GM23338 (cell line): ENCODE measurements at regions not wholly inside any gene's neighbourhood (a gene's known extent, or its start where the extent isn't known, plus 50 kb on each side); places are given as distances from the start of the nearest gene placed in this dataset.

ENCODE experiments used
- ATAC-seq: fragments of 200-7000 bp; cut with Tn5 transposase; 3 replicates; pipeline ENCODE4 v1.9.1; 2020
- DNase-seq: peaks from one replicate; pipeline ENCODE4 v3.0.0-alpha.2; 2015; ENCODE audit warnings: low spot score
- H2AFZ ChIP-seq: fragments of 200-600 bp; sonication (generic); 2 replicates; pipeline ENCODE4 v1.8.0; 2016; ENCODE audit warnings: antibody characterized with exemption, mild to moderate bottlenecking, moderate library complexity
- H3F3A ChIP-seq: fragments of 200-600 bp; sonication (generic); replicated peaks from 2 replicates; pipeline ENCODE4 v1.8.0; 2017; ENCODE audit warnings: antibody characterized with exemption, mixed run types, low read depth
- H3K27ac ChIP-seq: fragments of 200-600 bp; sonication (generic); 2 replicates; pipeline ENCODE4 v1.6.1; 2016; ENCODE audit warnings: low read depth
- H3K27me3 ChIP-seq: fragments of 200-600 bp; sonication (generic); 2 replicates; pipeline ENCODE4 v1.8.0; 2016; ENCODE audit warnings: mild to moderate bottlenecking, mixed run types, moderate library complexity; ENCODE audit not compliant: insufficient read depth
- H3K36me3 ChIP-seq: fragments of 200-600 bp; sonication (generic); 2 replicates; pipeline ENCODE4 v1.8.0; 2016; ENCODE audit warnings: mild to moderate bottlenecking; ENCODE audit not compliant: insufficient read depth
- H3K4me1 ChIP-seq: fragments of 200-600 bp; sonication (generic); 2 replicates; pipeline ENCODE4 v1.8.0; 2016; ENCODE audit warnings: mild to moderate bottlenecking, moderate library complexity; ENCODE audit not compliant: insufficient read depth
- H3K4me2 ChIP-seq: fragments of 200-600 bp; sonication (generic); 2 replicates; pipeline ENCODE4 v1.7.1; 2017; ENCODE audit warnings: mixed run types
- H3K4me3 ChIP-seq: fragments of 200-600 bp; sonication (generic); 2 replicates; pipeline ENCODE4 v1.6.1; 2016; ENCODE audit warnings: mixed run types
- H3K79me2 ChIP-seq: fragments of 200-600 bp; sonication (generic); replicated peaks from 2 replicates; pipeline ENCODE4 v1.8.0; 2017; ENCODE audit warnings: mild to moderate bottlenecking; ENCODE audit not compliant: insufficient read depth
- H3K9me2 ChIP-seq: fragments of 200-600 bp; sonication (generic); 2 replicates; pipeline ENCODE4 v1.8.0; 2017; ENCODE audit not compliant: insufficient read depth
- H4K20me1 ChIP-seq: fragments of 200-600 bp; sonication (generic); replicated peaks from 2 replicates; pipeline ENCODE4 v1.8.0; 2017; ENCODE audit warnings: mild to moderate bottlenecking; ENCODE audit not compliant: insufficient read depth
- H3K27ac Mint-ChIP-seq: 2 replicates; pipeline ENCODE4 v1.8.0; 2020; ENCODE audit warnings: inconsistent platforms, mild to moderate bottlenecking, moderate library complexity, mixed read lengths
- H3K27me3 Mint-ChIP-seq: 3 replicates; pipeline ENCODE4 v1.8.0; 2022; ENCODE audit warnings: low read depth, mild to moderate bottlenecking, moderate library complexity, mixed read lengths, inconsistent platforms; ENCODE audit not compliant: insufficient read depth, poor library complexity
- H3K36me3 Mint-ChIP-seq: 3 replicates; pipeline ENCODE4 v1.8.0; 2021; ENCODE audit warnings: low read depth, mild to moderate bottlenecking, inconsistent platforms, moderate library complexity, mixed read lengths
- H3K4me1 Mint-ChIP-seq: 3 replicates; pipeline ENCODE4 v1.8.0; 2020; ENCODE audit warnings: mild to moderate bottlenecking, inconsistent platforms, mixed read lengths
- H3K4me3 Mint-ChIP-seq: 3 replicates; pipeline ENCODE4 v1.8.0; 2021; ENCODE audit warnings: moderate library complexity, mild to moderate bottlenecking, inconsistent platforms, mixed read lengths
- H3K9me3 Mint-ChIP-seq: 3 replicates; pipeline ENCODE4 v1.8.0; 2020; ENCODE audit warnings: moderate library complexity, mild to moderate bottlenecking, inconsistent platforms, mixed read lengths
- CTCF ChIP-seq, 2 experiments: fragments of 200-600 bp in 1 of 2; sonication (generic) in 1 of 2; conservative IDR thresholded peaks; 2 replicates each; pipeline versions ENCODE4 v1.5.1 to v1.6.1; 2016 to 2017; ENCODE audit warnings: antibody characterized with exemption in 2 of 2, low read depth in 2 of 2, mild to moderate bottlenecking in 2 of 2, moderate library complexity in 1 of 2
- JUNB ChIP-seq: IDR thresholded peaks from one replicate; pipeline ENCODE4 v1.6.1; 2016; ENCODE audit warnings: antibody characterized with exemption; ENCODE audit not compliant: unreplicated experiment
- TF ChIP-seq, protein P1 (sequence below): fragments of 250-450 bp; sonication (Bioruptor Pico); IDR thresholded peaks from 2 replicates; pipeline ENCODE4 v1.5.0; 2020; ENCODE audit warnings: mild to moderate bottlenecking, moderate library complexity

DNA sequence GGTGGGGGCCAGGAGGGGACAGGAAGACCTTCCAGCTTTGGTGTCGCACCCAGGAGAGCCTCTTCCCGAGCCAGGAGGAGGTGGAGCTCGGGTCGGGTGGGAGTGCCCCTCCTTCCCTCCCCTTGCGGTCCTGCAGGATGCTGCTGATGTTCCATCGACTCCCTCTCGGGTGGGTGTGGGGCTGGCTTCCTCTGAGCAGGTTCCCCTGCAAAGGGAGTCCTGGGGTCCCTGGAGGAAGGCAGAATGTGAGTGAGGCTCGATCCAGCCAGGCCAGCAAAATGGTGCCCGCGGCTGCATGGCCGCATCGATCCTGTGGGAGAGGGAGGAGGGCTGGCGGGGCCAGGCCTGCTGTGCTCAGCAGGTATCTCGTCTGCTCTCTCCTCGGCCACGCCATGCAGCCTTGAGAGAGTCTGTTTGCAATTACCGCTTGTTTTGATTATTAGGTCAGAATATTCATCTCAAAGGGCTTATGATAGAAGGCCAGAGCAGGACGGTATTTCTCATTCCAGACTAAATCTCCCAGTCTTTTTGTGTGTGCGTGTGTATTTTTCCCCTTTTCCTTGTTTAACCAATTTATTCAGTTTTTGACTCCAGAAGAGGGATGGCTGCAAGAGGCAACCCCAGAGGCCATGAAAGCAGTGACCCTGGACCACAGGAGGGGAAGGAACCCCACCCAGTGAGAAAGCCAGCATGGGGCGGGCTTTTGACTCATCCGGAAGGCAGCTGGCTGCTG is 137.3 kb upstream of the ZMIZ1 start:
- Mint-ChIP-seq H3K4me3 (no peak overlapping the region), H3K27ac (no peak overlapping the region), H3K27me3 (peaks cover 5% of the 10 kb centered on the region), H3K36me3 (no peaks in the 10 kb centered on the region), H3K4me1 (peaks cover 6% of the 10 kb centered on the region; the same call in 2 of the 3 replicates), H3K9me3 (no peaks in the 10 kb centered on the region)
- H3K9me2 ChIP-seq = no peaks in the 10 kb centered on the region; the same call in 1 of the 2 replicates
- DNase-seq (no peak), ATAC-seq (peak; percentile 55)
- no peak overlapping the region for H3K27ac ChIP-seq
- H3K4me3 ChIP-seq = no peak overlapping the region
- no peaks in the 10 kb centered on the region for H4K20me1 ChIP-seq
- no peak overlapping the region for H3K4me2 ChIP-seq
- no peaks in the 10 kb centered on the region for H3K79me2 ChIP-seq
- TF ChIP-seq, protein P1, sequence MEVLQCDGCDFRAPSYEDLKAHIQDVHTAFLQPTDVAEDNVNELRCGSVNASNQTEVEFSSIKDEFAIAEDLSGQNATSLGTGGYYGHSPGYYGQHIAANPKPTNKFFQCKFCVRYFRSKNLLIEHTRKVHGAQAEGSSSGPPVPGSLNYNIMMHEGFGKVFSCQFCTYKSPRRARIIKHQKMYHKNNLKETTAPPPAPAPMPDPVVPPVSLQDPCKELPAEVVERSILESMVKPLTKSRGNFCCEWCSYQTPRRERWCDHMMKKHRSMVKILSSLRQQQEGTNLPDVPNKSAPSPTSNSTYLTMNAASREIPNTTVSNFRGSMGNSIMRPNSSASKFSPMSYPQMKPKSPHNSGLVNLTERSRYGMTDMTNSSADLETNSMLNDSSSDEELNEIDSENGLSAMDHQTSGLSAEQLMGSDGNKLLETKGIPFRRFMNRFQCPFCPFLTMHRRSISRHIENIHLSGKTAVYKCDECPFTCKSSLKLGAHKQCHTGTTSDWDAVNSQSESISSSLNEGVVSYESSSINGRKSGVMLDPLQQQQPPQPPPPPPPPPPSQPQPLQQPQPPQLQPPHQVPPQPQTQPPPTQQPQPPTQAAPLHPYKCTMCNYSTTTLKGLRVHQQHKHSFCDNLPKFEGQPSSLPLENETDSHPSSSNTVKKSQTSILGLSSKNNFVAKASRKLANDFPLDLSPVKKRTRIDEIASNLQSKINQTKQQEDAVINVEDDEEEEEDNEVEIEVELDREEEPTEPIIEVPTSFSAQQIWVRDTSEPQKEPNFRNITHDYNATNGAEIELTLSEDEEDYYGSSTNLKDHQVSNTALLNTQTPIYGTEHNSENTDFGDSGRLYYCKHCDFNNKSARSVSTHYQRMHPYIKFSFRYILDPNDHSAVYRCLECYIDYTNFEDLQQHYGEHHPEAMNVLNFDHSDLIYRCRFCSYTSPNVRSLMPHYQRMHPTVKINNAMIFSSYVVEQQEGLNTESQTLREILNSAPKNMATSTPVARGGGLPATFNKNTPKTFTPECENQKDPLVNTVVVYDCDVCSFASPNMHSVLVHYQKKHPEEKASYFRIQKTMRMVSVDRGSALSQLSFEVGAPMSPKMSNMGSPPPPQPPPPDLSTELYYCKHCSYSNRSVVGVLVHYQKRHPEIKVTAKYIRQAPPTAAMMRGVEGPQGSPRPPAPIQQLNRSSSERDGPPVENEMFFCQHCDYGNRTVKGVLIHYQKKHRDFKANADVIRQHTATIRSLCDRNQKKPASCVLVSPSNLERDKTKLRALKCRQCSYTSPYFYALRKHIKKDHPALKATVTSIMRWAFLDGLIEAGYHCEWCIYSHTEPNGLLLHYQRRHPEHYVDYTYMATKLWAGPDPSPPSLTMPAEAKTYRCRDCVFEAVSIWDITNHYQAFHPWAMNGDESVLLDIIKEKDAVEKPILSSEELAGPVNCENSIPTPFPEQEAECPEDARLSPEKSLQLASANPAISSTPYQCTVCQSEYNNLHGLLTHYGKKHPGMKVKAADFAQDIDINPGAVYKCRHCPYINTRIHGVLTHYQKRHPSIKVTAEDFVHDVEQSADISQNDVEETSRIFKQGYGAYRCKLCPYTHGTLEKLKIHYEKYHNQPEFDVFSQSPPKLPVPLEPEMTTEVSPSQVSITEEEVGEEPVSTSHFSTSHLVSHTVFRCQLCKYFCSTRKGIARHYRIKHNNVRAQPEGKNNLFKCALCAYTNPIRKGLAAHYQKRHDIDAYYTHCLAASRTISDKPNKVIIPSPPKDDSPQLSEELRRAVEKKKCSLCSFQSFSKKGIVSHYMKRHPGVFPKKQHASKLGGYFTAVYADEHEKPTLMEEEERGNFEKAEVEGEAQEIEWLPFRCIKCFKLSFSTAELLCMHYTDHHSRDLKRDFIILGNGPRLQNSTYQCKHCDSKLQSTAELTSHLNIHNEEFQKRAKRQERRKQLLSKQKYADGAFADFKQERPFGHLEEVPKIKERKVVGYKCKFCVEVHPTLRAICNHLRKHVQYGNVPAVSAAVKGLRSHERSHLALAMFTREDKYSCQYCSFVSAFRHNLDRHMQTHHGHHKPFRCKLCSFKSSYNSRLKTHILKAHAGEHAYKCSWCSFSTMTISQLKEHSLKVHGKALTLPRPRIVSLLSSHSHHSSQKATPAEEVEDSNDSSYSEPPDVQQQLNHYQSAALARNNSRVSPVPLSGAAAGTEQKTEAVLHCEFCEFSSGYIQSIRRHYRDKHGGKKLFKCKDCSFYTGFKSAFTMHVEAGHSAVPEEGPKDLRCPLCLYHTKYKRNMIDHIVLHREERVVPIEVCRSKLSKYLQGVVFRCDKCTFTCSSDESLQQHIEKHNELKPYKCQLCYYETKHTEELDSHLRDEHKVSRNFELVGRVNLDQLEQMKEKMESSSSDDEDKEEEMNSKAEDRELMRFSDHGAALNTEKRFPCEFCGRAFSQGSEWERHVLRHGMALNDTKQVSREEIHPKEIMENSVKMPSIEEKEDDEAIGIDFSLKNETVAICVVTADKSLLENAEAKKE (CRISPR knock-in tag) = no peak
- TF ChIP-seq JUNB = no peak
- no peak for TF ChIP-seq CTCF (conservative IDR thresholded peaks at IDR 0.05; ENCODE audit: low read depth in 2 of 2)
- 0 out of 2 replicates have a peak overlapping the region, but pooled peaks have one; percentile 23 for H2AFZ ChIP-seq
- no peaks in the 10 kb centered on the region for H3K27me3 ChIP-seq
- no peaks in the 10 kb centered on the region for H3K4me1 ChIP-seq
- H3F3A ChIP-seq = no peaks in the 10 kb centered on the region
- H3K36me3 ChIP-seq = no peaks in the 10 kb centered on the region
